GM18519 (cell line): ENCODE measurements at regions not wholly inside any gene's neighbourhood (a gene's known extent, or its start where the extent isn't known, plus 50 kb on each side); places are given as distances from the start of the nearest gene placed in this dataset.

Experiments
- ATAC-seq: cut with Tn5 transposase; IDR thresholded peaks from one replicate; pipeline ENCODE4 v1.9.1; 2021; ENCODE audit warnings: mild to moderate bottlenecking, moderate library complexity; ENCODE audit not compliant: unreplicated experiment, low FRiP score

GRCh38 chr22:47816863-47817210 is 1054.4 kb downstream of the TBC1D22A start:
- no peak for ATAC-seq

GRCh38 chr22:47816121-47816862 is 1053.8 kb downstream of the TBC1D22A start:
- no peak for ATAC-seq

- ATAC-seq, result no peak
Observed at GRCh38 chr22:47814474-47814873, 1052.0 kb downstream of the TBC1D22A start.

- ATAC-seq, result no peak
Observed at GRCh38 chr22:47813661-47814060, 1051.2 kb downstream of the TBC1D22A start.

- no peak for ATAC-seq
Observed at GRCh38 chr22:47811971-47812370, 1049.5 kb downstream of the TBC1D22A start.

GRCh38 chr22:47810505-47811500 is 1048.4 kb downstream of the TBC1D22A start:
- ATAC-seq, result no peak

- no peak for ATAC-seq
Observed at GRCh38 chr22:47808886-47809620, 1046.6 kb downstream of the TBC1D22A start.

- no peak for ATAC-seq
Observed at GRCh38 chr22:47808236-47808635, 1045.8 kb downstream of the TBC1D22A start.

GRCh38 chr22:47807506-47807905 is 1045.1 kb downstream of the TBC1D22A start:
- no peak for ATAC-seq

GRCh38 chr22:47806894-47807293 is 1044.4 kb downstream of the TBC1D22A start:
- no peak for ATAC-seq

GRCh38 chr22:47805394-47805935 is 1043.0 kb downstream of the TBC1D22A start:
- no peak for ATAC-seq

- no peak for ATAC-seq
Observed at GRCh38 chr22:47804281-47804680, 1041.8 kb downstream of the TBC1D22A start.

GRCh38 chr22:47802421-47802820 is 1040.0 kb downstream of the TBC1D22A start:
- no peak for ATAC-seq

GRCh38 chr22:47801541-47802245 is 1039.2 kb downstream of the TBC1D22A start:
- no peak for ATAC-seq

- no peak for ATAC-seq
Observed at GRCh38 chr22:47798229-47798628, 1035.8 kb downstream of the TBC1D22A start.

GRCh38 chr22:47797342-47797945 is 1035.0 kb downstream of the TBC1D22A start:
- ATAC-seq, result no peak

- ATAC-seq, result no peak
Observed at GRCh38 chr22:47796128-47796908, 1033.9 kb downstream of the TBC1D22A start.

- ATAC-seq, result no peak
Observed at GRCh38 chr22:47795477-47796127, 1033.2 kb downstream of the TBC1D22A start.
